ENCODE measurements at regions not wholly inside any gene's neighbourhood (a gene's known extent, or its start where the extent isn't known, plus 50 kb on each side); places are given as distances from the start of the nearest gene placed in this dataset.
"Not testable (repeated sequence)": the region's sequence is repeated elsewhere in the genome, so short reads cannot be mapped to it uniquely, and the experiment has no call there.

DNA sequence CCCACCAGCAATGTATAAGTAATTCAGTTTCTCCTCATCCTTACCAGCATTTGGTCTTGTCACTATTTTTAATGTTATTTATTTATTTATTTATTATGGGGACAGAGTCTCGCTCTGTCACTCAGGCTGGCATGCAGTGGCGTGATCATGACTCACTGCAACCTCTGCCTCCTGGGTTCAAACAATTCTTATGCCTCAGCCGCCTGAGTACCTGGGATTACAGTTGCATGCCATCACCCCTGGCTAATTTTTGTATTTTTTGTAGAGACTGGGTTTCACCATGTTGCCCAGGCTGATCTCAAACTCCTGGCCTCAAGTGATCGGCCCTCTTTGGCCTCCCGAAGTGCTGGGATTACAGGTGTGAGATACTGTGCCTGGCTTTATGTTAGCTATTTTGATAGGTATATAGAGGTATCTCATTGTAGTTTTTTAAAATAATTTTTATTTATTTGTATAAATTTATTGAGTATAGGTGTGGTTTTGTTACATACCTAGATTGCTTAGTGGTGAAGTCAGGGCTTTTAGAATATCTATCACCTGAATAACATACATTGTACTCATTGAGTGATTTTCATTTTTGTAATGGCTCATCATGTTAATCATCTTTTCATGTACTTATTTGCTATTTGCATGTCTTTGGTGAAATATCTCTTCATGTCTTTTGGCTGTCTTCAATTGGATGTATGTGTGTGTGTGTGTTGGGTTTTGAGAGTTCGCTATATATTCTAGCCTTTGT is 53.3 kb downstream of the TANC2 start:
- no peak for DNase-seq

DNA sequence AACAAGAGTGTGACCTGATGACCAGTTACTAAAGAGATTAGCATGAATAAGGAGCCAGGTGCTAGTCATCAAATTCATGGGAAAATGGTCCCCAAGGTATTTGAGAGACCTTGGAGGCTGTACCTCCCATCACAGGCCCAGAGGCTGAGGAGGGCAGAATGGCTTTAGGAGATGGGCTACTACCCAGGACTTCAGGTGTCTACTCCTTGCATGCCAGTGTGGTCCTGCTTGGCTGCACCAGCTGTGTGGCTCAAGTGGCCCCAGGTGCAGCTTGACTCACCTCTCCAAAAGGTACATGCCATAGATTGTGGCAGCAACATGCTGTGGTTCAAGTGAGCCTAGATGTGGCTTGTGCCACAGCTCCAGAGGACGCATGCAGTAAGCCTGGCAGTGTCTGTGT is 56.5 kb downstream of the TANC2 start:
- DNase-seq, result no peak

DNA sequence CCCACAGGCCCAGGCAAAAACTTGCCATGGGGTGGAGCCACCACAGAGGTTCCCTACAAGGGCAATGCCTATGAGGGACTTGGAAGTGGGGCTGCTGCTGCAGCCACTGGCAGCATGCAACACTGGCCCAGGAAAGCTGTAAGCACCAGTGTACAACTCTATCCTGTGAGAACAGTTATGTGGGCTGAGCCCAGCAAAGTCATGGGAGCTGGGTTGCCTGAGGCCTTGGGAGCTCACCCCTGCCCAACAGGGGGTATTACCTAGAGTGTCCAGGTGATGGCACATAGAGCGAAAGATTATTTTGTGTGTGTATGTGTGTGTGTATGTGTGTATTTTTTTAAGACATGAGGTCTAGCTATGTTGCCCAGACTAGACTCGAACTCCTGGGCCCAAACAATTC is 57.0 kb downstream of the TANC2 start:
- DNase-seq, result no peak

DNA sequence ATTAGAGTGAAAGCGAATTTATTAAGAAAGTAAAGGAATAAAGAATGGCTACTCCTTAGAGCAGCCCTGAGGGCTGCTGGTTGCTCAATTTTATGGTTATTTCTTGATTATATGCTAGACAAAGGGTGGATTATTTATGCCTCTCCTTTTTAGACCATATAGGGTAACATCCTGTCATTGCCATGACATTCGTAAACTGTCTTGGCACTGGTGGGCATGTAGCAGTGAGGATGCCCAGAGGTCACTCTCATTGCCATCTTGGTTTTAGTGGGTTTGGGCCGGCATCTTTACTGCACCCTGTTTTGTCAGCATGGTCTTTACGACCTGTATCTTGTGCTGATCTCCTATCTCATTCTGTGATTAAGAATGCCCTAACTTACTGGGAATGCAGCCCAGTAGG is 58.2 kb downstream of the TANC2 start:
- no peak for DNase-seq

DNA sequence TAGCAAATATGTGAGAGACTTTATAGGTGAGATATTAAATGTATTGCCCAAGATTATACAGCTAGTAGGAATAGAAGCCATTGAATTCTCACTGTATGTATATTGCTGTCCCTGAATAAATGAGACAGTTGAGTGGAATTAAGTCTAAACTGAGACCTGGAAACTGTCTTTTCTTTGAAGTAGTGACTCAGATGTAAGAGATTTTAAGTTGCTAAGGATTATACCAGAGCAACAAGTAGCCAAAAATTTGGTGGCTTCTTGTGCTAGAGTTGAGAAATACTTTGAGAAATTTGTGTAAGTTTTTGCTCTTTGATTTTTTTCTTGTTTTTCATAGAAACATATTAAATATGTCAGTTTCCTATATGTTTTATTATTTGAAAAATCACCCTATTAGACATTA is 58.7 kb downstream of the TANC2 start:
- no peak for DNase-seq

DNA sequence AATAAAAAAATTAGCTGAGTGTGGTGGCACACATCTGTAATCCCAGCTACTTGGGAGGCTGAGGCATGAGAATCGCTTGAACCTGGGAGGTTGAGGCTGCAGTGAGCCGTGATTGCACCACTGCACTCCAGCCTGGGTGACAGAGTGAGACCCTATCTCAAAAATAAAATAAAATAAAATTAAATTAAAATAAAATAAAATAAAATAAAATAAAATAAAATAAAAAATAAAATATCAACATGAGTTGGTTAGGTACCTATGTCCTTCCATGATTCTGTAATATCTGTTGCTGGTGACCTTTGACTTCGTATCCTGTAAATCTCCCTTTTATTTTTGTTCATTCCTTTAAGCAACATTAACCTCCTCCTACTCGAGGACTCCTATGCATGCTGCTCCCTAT is 59.6 kb downstream of the TANC2 start:
- not testable (repeated sequence) for DNase-seq

DNA sequence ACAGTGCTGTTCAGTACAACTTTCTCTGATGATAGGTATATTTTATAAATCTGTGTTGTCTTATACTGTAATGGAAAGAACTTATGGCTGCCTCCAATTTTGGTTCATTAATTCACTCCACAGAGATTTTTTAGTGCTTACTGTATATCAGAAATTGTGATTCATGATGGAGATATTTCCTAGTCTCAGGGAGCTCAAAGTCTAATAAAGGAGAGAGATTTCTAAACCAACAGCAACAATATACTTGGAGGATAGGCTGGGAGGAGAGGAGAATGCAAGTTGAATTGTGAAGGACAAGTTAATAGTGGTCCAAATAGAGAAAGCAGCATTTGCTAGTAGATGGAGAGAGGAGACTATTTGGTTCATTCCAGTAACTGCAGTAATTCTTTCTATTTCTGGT is 63.5 kb downstream of the TANC2 start:
- DNase-seq, result no peak

DNA sequence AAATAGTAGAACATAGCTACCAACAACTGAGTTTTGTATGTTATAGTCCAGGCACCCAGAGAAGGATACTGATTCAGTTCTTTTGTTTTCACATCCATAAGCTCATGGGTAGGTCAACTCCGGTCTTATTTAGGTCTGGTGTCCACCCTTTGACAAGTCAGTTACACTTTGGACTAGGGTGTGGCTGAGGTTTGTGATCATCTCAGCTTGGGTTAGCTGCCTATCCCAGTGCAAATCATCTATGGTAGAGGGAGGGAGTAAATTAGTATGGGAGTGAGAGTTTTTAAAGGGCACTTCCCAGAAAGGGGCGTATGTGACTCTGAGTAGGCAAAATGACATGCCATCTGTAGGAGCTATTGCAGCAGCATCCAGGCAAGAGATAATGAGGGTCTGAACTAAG is 66.1 kb downstream of the TANC2 start:
- no peak for DNase-seq

DNA sequence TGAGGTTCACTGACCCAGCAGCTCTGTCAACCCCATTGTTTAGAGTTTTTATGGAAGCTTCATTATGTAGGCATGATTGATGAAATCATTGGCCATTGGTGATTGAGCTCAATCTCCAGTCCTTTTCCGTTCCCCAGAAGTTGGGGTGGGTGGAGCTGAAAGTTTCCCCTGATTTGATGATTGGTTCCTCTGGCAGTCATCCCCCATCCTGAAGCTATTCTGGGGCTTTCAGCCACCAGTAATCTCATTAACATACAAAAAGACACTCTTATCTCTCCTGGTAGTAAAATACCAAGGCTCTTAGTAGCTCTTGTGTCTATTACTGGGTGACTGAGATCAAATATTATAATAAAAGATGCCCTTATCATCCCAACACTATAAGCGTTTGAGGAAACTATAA is 67.1 kb downstream of the TANC2 start:
- no peak for DNase-seq

DNA sequence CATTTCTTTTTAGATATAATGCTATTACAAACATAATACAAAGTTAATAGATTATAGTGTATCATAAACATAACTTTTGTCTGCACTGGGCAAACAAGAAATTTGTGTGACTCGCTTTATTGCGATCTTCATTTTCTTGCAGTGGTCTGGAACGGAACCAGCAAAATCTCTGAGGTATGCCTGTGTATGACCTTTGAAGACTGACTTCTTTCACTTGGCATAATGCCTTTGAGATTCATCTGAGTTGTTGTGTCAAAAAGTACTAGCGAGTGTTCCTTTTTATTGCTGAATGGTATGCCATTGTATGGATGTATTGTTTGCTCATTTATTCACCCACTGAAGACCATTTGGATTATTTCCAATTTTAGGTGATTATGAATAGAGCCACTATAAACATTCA is 69.2 kb downstream of the TANC2 start:
- DNase-seq, result no peak

DNA sequence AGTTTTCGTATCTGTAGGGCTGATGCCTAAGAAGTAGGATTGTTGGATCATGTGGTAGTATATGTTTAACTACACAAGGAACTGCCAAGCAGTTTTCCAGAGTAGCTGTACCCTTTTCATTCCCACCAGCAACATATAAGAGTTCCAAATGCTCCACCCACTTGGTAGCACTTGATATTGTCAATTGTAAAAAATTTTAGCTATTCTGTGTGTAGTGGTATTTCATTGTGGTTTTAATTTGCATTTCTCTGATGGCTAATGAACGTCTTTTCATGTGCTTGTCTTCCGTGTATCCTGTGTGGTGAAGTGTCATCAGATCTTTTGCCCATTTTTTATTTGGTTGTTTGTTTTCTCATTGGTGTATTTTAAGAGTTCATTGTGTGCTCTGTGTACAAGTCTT is 69.7 kb downstream of the TANC2 start:
- no peak for DNase-seq

DNA sequence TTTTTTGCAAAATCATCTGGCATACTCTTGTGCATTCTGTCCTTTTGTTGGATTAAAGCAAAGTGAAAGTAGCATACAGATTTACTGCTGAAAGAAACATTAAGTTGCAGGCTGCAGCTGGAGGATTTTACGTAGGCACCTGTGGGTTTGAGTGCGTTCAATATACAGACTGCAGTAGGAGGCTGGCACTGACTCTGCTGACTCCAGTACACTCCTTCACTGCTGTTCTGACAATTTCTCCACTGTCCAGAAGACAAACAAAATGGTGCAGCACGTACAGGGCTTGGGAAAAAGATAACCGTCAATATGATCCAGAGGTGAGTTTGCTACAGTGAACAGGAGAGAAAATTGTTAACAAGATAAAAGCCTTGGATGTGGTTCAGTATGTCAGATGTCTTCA is 73.3 kb downstream of the TANC2 start:
- peak; percentile 46 to 75 (median 53) for DNase-seq

DNA sequence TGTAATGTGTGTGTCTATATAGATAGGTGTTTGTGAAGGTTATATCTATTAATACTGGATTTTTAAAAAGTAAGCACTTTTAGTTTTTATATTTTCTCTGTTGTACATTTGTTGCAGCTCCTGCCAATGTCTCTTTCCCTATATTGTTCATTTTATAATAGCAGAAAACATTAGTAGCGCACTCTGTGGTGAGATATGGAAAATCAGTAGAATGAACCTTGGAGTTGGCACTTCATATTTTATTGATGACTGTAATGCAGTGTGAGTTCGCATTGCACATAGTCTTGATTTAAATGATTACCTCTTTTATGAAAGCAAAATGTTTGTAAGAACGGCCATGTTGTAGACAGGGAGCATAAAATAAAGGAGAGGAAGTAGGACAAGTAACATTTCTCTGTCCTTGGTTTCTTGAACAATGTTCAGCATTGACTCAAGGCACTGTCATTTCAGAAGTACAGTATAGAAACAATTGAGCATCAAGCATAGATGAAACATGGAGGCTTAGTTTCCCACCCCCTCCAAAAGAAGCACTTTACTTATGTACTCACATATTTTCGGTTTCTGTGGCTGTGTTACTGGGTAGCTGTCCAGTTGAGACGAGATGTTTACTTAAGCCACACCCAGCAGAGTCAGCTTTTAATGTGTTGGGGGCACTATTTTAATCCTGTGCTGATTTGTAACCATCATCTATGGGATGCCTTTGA is 74.0 kb downstream of the TANC2 start:
- DNase-seq, result peak; percentile 29 to 67 (median 53)

DNA sequence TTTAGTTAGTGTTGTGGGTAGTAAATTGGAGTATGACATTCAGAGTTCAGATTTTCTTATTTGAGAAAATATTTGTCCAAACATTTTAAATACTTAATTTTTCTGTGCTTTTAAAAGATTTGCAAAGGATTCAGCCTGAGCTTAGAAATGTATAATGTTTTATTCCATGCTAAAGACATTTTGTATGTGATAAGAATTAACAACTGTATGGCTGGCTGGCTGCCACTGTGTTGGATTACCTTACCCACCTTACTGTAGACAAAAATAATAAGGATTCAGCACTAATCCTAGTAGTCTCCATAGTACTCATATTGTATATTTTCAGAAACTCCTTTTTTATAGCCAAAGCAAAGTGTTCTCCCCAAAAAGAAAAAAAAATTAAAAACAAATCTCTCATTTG is 74.8 kb downstream of the TANC2 start:
- DNase-seq, result peak in 1 of 3 experiments; percentile 44

DNA sequence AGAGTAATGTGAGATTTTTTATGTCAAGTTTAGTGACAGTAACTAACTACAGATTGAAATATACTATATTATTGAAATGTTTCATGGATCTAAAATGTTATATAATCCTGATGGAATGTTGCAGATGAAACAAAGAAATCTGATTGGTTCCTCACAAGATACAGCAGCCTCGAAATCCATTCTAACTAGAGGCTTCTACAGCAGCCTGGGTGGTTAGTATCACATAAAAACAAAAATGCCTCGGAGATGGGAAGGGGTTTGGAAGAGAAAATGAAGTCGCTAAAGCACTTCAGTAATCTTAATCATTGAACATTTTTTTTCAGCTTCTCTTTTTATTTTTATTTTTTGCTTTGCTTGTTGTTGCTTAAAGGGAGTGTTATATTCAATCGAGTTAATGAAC is 75.2 kb downstream of the TANC2 start:
- DNase-seq, result peak in 2 of 3 experiments; percentile 25 to 78

DNA sequence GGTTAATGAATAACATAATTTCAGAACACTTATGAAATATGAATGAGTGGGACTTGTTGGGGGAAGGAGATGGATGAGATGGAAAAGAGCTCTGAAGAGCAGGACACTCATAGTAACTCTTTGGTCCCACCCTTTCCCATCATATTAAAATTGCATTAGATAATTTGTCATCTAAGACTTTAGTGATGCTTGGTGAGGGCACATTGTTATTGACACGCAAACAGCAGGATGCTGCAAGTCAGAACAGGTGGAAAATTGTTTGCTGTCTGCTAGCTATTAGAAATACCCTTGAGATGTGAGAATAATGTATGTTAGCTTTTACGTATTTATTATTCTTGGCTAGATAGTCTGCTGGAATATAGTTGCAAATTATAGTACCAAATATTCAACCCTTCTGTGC is 75.7 kb downstream of the TANC2 start:
- DNase-seq, result peak; percentile 46 to 92 (median 47)

DNA sequence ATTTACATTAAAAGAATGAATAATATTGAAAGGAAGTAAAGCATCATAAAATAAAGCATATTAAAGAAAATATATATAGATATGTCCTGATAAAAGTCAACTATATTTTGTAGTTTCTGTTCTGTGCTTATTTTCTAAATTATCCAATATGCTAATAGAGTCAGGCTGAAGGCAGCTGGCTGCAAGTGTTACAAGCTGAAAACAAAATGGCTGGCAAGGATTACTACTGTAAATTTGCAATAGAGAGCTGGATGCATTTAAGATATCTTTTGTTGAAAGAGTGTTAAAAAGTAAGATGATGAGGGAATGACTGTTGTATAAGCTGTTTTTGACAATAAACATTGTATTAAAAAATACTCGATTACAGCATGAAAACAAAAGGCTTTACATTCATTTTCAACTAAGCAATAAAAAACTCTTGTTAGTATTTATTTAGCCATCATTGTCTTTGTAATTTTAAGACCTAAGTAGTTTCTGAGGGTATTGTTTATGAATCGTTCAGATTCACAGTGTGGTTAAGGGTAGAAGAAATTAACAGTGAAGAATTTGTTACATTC is 76.3 kb downstream of the TANC2 start:
- DNase-seq, result peak; percentile 14 to 87 (median 45)

DNA sequence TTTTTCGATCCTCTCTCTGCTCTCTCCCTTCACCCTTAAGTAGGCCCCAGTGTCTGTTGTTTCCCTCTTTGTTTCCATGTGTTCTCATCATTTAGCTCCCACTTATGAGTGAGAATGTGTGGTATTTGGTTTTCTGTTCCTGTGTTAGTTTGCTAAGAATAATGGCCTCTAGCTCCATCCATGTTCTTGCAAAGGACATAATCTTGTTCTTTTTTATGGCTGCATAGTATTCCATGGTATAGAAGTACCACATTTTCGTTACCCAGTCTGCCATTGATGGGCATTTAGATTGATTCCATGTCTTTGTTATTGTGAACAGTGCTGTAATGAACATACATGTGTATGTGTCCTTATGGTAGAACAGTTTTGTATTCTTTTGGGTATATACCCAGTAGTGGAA is 91.5 kb downstream of the TANC2 start:
- DNase-seq, result not testable (repeated sequence)

DNA sequence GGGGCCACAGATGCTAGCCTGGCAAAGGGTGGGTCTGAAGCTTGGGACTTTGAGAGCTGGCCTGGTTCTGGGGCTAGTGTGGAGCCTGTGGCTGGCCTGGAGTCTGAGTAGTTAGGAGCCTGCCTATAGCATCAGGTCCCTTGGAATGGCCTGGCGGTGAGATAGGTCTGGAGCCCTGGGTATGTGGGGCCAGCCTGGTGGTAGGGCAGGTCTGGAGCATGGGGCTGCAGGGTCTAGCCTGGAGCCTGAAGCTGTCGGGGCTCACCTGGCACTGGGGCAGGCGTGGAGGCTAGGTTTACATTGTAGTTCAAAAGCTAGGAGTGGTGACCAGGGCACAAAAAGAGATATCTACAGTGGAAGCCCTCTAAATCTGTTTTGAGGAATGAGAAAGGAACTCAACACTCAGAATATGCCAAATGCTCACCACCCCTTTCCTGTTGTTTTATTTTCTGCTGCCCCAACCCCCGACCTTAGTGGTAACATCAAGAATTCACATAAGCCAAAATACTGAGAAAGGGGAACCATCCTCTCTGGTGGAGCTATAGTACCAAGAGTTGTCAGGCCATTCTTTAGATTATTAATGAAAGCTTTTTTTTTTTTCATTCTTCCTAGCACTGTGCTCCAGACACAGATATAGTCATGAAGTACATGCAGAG is 100.3 kb downstream of the TANC2 start:
- no peak for DNase-seq

DNA sequence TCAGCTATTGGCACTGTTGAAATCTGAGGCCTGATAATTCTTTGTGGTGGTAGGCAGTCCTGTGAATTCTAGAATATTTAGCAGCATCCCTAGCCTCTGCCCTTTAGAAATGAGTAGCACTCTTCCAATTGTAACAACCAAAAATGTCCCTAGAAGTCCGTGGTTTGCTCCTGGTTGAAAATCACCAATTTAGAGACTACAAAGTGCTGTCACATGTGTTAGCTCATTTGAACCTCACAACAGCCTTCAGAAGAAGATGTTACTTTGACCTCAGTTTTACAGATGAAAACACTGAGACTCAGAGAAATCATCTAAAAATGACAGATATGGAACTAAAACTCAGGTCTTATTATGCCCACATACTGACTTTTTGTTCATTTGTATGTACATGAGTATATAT is 103.2 kb downstream of the TANC2 start:
- DNase-seq, result no peak

DNA sequence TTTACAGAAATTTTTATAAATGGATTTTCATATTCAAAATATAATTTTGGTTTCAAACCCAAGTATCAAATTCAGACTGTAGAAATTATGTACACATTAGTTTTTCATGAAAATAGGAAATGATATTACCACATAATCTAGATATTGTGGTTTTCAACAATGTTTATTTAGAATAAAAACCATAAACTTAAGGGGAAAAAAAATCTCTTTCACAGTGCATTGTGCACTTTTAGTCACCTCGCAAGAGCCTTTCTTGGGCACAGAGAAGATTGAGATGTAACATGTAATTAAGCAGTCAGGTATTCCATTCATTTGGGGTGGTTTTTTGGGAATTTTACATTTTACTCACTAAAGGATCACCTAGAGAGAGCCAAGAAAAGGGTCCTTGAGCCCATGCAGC is 104.0 kb downstream of the TANC2 start:
- no peak for DNase-seq

DNA sequence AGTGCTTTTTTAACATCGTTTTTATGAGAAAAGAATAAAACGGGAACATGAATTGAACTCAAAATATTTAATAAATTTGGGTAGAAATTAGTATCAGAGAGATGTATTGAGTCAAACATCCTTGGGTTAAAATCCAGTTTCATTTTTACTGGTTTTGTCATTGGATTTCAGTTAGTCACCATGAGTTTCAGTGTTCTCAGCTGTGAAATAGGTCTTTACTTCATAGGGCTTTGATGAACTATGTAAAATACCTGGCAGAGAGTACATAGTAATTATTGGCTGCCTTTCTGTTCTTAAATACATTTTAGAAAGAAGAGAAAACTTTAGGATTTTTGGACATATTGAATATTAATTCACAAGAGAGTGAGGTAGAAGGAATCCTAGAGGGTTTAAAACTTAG is 105.8 kb downstream of the TANC2 start:
- no peak for DNase-seq

DNA sequence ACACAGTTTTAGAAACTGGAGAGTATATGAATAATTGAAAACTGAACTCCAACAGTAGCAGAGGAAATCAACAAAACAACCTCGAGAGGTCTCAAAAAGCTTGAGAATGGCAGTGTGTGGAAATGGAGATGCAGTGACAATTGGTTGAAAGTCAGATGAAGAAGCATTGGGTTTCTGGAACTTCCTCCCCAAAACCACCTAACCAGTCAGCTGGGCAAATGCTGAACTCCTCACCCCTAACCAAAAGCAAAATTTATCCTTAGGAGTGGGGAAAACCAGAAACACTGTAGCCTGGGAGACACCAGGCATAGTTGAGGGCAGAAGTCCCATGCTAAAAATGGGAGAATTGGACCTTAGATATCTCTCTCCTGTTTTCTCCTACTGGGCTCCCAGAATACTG is 109.9 kb downstream of the TANC2 start:
- DNase-seq, result no peak

DNA sequence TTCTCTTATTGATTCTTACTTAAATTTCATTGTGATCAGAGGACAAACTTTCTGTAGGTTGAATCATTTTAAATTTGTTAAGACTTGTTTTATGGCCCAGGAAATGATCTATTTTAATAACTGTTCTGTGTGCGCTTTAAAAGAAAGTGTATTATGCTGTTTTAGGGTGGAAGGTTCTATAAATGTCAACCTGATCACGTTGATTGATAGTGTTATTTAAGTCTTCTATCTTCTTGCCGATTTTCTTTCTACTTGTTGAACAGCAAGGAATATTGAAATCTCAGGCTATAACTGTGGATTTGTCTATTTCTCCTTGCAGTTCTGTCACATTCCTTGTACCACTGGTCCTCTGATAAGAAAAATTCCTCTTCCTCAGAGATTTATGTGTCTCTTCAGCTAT is 112.7 kb downstream of the TANC2 start:
- DNase-seq, result no peak

Data from NCI-H1417 (cell line).